ENCODE measurements at regions not wholly inside any gene's neighbourhood (a gene's known extent, or its start where the extent isn't known, plus 50 kb on each side); places are given as distances from the start of the nearest gene placed in this dataset.

DNA sequence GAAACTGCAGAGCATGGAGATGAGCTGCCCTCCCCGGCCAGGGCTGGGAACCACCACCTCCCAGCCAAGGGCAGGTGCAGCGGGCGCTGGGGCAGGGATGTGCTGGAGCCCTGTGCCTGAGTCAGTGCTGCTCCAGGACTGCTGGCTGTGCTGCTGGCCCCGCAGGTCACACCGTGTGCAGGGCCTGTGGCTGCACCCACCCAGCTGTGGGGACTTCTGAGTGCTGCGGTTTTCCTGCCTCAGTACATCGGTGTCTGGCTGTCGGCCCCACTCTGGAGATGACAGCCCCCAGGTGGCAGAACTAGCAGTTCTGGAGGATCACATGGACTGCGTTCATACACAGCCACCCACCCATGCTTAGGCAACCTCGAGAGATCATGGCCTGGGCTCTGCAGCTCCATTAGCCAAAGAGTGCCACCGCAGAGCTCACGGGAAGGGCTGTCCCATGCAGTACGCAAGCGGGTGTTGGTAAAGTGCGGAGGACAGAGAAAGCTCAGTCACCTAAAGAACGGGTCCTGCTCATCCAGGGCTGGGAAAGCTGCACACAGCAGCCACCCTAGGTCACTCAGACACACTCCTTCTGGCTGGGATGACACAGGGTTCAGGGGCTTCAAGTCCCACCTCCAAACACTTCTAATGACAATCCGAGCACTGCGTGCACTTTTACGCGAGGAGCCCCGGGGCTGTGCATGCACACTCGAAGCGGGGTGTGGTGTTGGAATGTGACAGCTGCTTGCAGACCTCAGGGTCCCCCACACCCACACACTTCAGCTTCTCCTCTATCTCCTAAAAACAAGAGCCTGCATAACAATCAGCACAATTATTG, 198.1 kb upstream of the PPP2R2D start:
- TF ChIP-seq, protein P1, sequence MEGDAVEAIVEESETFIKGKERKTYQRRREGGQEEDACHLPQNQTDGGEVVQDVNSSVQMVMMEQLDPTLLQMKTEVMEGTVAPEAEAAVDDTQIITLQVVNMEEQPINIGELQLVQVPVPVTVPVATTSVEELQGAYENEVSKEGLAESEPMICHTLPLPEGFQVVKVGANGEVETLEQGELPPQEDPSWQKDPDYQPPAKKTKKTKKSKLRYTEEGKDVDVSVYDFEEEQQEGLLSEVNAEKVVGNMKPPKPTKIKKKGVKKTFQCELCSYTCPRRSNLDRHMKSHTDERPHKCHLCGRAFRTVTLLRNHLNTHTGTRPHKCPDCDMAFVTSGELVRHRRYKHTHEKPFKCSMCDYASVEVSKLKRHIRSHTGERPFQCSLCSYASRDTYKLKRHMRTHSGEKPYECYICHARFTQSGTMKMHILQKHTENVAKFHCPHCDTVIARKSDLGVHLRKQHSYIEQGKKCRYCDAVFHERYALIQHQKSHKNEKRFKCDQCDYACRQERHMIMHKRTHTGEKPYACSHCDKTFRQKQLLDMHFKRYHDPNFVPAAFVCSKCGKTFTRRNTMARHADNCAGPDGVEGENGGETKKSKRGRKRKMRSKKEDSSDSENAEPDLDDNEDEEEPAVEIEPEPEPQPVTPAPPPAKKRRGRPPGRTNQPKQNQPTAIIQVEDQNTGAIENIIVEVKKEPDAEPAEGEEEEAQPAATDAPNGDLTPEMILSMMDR (conservative IDR thresholded peaks at IDR 0.05; ENCODE audit: low read depth, low read length) = no peak
- TF ChIP-seq EZH2 (IDR thresholded peaks at IDR 0.05; ENCODE audit: borderline replicate concordance, low read depth, low read length, poor library complexity, severe bottlenecking) = no peak
